CD4-positive, alpha-beta T cell treated with Interleukin-4 for 1 hour (primary cell): ENCODE measurements at regions not wholly inside any gene's neighbourhood (a gene's known extent, or its start where the extent isn't known, plus 50 kb on each side); places are given as distances from the start of the nearest gene placed in this dataset.
A peak's percentile ranks its signal among the peaks of the same experiment; 100 is the strongest.
"Not testable (repeated sequence)": the region's sequence is repeated elsewhere in the genome, so short reads cannot be mapped to it uniquely, and the experiment has no call there.

Experiments
- DNase-seq, 2 donors: peaks; one replicate each; pipeline ENCODE4 v3.0.0-alpha.2; 2020 to 2022

DNA sequence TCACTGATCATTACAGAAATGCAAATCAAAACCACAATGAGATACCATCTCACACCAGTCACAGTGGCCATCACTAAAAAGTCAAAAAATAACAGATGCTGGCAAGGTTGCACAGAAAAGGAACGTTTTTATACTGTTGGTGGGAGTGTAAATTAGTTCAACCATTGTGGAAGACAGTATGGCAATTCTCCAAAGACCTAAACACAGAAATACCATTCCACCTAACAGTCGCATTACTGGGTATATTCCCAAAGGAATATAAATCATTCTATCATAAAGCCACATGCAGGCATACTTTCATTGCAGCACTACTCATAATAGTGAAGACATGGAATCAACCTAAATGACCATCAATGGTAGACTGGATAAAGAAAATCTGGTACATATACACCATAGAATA is 83.2 kb upstream of the ARID5B start:
- DNase-seq: not testable (repeated sequence)

- no peak for DNase-seq
These were observed 82.3 kb upstream of the ARID5B start for GRCh38 chr10:61819208-61819607.

DNA sequence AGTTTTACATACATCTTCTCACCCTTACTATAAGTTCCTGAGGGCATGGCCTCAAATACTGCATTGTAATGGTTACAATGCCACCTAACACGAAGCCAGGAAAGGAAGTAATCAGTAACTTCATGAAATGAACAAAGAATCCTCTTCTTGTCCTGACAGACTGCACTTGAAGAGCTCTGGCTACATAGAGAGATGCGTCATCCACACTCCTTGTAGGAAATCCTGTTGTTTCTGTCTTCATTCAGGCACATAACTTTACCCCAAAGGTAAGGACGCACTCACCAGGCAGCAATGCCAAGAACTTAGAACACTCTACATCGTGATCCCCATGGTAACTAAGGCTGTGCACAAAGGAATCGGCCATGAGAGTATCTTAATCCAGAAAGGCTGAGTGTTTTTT is 80.3 kb upstream of the ARID5B start:
- no peak for DNase-seq

DNA sequence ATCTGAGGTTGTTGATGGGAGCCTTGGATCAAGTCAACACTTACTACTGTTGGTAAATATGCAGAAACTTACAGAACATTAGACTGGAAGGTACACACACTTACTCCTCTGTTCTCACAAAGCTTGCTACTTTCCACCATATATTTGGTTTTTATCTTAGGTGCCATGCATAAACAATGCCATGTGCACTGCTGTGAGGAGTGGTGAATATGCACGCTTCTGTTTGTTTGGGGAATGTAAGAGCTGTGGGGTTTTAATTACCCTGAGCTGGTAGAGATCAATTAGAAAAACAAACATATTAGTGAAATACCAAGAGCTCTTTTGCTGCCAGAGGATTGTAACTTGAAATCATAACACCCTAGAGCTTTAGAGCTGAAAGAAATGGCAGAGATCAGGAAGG is 79.8 kb upstream of the ARID5B start:
- no peak for DNase-seq

- DNase-seq: no peak
These were observed 79.4 kb upstream of the ARID5B start for GRCh38 chr10:61822096-61822495.

GRCh38 chr10:61822781-61823230 is 78.7 kb upstream of the ARID5B start:
- DNase-seq: no peak

DNA sequence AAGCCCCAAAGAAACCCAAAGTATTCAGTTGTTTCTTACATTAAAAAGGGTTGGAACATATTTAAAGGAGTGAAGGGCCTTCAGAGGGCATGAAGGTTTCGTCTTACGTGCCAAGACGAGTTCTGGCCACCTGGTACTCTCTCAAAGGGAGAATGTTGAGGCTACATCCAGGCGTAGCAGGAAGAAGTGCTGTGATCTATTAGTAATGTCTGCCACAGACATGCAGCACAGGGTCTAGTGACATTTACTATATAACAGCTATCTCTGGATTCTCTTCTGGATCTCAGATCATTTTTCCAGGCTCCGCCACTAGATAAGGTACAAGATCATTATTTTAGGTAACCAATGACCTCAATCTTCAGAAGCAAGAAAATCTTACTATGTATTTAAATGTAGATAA is 76.5 kb upstream of the ARID5B start:
- no peak for DNase-seq

- DNase-seq: no peak
These were observed 75.9 kb upstream of the ARID5B start for GRCh38 chr10:61825628-61826027.

DNA sequence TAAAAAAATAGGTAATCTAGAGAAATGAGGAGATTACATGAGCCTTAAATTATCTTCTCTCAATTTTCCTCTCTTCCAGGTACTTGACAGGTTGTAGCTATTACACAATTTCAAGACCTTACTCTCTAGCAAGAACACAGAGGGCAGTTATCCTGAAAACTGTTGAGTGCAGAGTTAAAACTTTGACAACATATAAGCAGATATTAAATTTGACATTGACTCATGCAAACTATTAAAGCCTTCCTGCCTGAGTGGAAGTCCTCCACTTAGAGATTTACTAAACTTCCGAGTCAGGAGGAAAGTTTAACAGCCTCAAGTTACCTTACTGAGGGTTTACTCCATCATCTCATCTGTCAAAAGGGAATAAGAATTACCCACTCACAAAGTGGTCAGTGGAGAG is 73.5 kb upstream of the ARID5B start:
- no peak for DNase-seq

DNA sequence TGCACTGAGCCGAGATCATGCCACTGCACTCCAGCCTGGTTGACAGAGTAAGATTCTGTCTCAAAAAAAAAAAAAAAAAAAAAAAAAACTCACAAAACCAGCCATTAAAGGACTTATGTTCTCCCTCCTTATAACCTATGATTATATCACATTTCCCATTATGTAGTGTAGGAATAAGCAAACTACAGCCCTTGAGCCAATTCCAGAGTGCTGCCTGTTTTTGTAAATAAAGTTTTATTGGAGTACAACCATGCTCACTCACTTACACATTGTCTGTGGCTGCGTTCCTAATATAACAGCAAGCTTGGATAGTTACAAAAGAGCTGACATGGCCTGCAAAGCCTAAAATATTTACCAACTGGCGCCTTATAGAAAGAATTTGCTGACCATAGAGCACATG is 72.7 kb upstream of the ARID5B start:
- DNase-seq: no peak

GRCh38 chr10:61830072-61830845 is 71.2 kb upstream of the ARID5B start:
- DNase-seq: no peak

- DNase-seq: no peak
These were observed 70.6 kb upstream of the ARID5B start for GRCh38 chr10:61830846-61831273.

GRCh38 chr10:61832866-61833481 is 68.5 kb upstream of the ARID5B start:
- DNase-seq: no peak

- no peak for DNase-seq
These were observed 67.0 kb upstream of the ARID5B start for GRCh38 chr10:61834519-61834918.

GRCh38 chr10:61835069-61835945 is 66.2 kb upstream of the ARID5B start:
- peak in 1 of 2 donors; percentile 28 for DNase-seq

DNA sequence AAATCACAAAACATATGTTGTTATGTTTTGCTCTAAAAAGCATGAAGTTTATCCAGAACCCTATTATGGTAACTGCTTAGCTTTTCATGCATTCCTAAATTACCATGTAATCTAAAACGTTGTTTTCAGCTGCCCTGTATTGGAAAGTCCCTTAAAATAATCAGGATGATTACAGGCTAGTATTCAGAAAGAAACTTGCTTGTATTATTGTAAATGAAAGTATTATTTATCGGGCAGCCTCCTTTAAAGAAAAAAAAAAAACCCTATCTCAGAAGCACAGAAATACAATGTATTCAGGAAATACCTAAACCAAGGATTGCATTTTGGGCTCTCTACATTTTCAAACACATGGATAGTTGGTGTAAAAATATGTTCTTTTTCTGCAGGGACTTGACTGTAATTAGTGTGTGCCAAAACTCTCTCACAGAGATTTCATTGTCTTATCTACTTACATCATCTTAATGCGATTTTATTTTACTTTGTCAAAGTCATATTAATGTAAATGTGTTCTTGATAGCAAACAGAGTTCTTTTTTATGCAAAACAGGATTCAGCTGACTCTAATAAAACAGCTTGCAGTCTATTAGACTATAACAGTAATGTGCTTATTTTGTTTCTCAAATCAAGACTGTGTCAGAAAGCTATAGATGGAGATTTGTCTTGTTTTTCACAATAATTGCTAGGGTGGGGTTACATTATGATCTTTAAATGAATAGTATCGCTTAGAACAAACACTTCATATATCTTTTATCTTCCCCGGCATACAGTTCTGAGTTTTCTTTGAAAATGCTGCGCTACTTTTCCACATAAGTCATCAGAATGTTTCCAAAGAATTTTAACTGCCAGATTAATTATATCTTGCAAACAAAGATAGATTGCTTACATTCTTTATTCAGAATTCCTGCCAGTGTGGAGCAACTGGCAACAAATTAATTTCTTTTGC is 65.3 kb upstream of the ARID5B start:
- DNase-seq: no peak

DNA sequence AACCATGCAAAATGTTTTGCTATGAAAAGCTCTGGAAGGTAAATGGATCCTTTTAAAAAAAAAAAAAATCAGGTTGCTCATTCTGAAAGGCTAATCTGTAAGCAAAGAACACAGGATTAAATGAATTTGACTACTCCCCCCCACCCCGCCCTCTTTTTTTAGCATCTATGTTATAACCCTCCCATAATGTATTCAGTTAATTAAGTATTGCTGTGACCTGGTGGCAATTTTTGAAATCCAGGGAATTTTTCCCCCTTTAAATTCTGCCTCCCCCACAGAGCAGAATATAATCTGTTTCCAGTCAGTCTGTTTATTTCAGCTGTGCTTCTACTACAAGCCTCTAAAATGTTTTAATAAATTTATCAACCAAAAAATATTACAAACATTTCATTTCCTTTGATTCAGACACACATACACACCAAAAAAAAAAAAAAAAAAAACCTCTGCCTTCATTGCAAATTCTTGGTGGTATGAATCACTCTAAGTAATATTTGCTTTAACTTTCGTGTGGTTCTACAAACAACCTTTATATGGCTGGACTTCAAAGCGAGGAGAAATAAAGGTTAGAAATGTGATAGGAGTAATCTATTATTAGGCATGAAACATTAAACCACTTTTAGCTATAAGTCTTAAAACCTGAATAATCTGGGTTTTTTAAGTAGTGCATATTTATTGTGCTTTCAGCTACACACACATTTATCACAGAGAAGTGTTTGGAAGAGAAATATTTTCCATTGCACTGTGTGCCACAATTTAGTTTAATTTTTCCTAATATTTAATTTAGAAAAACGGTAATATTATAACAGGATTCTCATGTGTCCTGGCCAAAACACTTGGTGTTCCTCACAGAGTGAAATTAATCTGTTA is 64.4 kb upstream of the ARID5B start:
- no peak for DNase-seq

GRCh38 chr10:61837755-61838171 is 63.7 kb upstream of the ARID5B start:
- DNase-seq: no peak

DNA sequence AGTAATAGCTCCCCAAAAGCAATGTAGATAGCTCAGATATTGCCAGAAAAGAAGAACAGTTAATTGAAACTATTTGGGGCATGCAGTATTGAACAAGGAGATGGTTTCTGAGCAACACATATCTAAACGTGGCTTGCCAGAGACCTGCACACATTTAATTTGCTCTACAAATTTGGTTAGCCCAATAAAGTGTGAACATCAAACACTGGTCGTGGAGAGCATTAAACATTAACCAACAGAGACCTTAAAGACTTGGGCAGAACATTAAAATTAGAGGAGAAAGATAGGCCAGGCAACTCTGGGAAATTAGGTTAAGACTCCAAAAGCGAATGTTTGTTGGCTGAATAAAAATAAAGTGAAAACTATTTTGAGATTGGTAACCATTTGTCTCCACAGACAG is 61.6 kb upstream of the ARID5B start:
- no peak for DNase-seq

GRCh38 chr10:61840403-61840802 is 61.1 kb upstream of the ARID5B start:
- no peak for DNase-seq

DNA sequence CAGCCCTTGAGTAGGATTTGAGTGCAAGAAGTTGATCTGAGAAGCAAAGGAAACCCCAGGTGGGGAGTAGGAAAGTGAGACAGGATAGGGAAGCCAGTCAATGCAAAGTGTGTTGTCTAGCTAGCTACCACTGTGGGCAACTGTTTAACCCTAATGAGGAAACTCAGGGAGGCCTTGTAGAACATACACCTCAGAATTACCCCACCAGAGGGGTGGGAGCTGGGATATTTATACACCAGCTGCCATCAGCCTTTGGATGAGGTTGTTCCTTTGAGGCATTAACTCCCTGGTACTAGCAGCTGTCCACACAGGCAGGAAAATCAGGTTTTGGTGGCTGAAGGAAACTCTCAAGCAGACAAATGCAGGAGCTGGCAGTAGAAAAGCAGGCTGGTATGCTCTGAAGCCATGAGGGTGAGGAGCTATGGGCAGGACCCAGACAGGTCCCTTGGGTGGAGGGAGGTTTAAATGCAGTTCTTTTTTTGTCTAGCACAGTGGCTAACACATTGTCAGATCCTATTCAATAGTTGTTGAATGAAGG is 60.1 kb upstream of the ARID5B start:
- DNase-seq: no peak
